ENCODE measurements at regions not wholly inside any gene's neighbourhood (a gene's known extent, or its start where the extent isn't known, plus 50 kb on each side); places are given as distances from the start of the nearest gene placed in this dataset.

- no peaks in the 10 kb centered on the region for H3K36me3 ChIP-seq
- DNase-seq (ENCODE audit: low read depth in 1 of 2, low spot score in 1 of 2): peak in 1 of 2 donors; percentile 2
- H3K4me1 ChIP-seq (ENCODE audit: low read depth): no peaks in the 10 kb centered on the region
- no peak overlapping the region for H3K27ac ChIP-seq
- no peaks in the 10 kb centered on the region for H3K9me3 ChIP-seq (ENCODE audit: low read depth)
- no peak for TF ChIP-seq CTCF (IDR thresholded peaks at IDR 0.05; ENCODE audit: low read depth, low read length)
- H3K27me3 ChIP-seq: no peaks in the 10 kb centered on the region
- no peak overlapping the region for H3K4me3 ChIP-seq
These were observed 238.9 kb upstream of the LMO3 start for GRCh38 chr12:16844875-16845274.

- H3K27me3 ChIP-seq: no peaks in the 10 kb centered on the region
- H3K4me1 ChIP-seq (ENCODE audit: low read depth): no peaks in the 10 kb centered on the region
- H3K9me3 ChIP-seq (ENCODE audit: low read depth): no peaks in the 10 kb centered on the region
- no peak overlapping the region for H3K4me3 ChIP-seq
- no peak overlapping the region for H3K27ac ChIP-seq
- no peak for TF ChIP-seq CTCF (IDR thresholded peaks at IDR 0.05; ENCODE audit: low read depth, low read length)
- H3K36me3 ChIP-seq: no peaks in the 10 kb centered on the region
- DNase-seq (ENCODE audit: low read depth in 1 of 2, low spot score in 1 of 2): no peak
These were observed 227.5 kb upstream of the LMO3 start for GRCh38 chr12:16833376-16834015.

GRCh38 chr12:16828891-16829290 is 222.9 kb upstream of the LMO3 start:
- H3K27me3 ChIP-seq: no peaks in the 10 kb centered on the region
- DNase-seq (ENCODE audit: low read depth in 1 of 2, low spot score in 1 of 2): no peak
- TF ChIP-seq CTCF (IDR thresholded peaks at IDR 0.05; ENCODE audit: low read depth, low read length): no peak
- H3K27ac ChIP-seq: no peak overlapping the region
- no peaks in the 10 kb centered on the region for H3K9me3 ChIP-seq (ENCODE audit: low read depth)
- no peak overlapping the region for H3K4me3 ChIP-seq
- no peaks in the 10 kb centered on the region for H3K36me3 ChIP-seq
- peaks cover 3% of the 10 kb centered on the region for H3K4me1 ChIP-seq (ENCODE audit: low read depth)

- Histone ChIP-seq H3K27me3 (no peaks in the 10 kb centered on the region), H3K27ac (no peak overlapping the region), H3K4me1 (ENCODE audit: low read depth) (no peaks in the 10 kb centered on the region), H3K36me3 (no peaks in the 10 kb centered on the region), H3K4me3 (no peak overlapping the region), H3K9me3 (ENCODE audit: low read depth) (no peaks in the 10 kb centered on the region)
- TF ChIP-seq CTCF (IDR thresholded peaks at IDR 0.05; ENCODE audit: low read depth, low read length): no peak
- no peak for DNase-seq (ENCODE audit: low read depth in 1 of 2, low spot score in 1 of 2)
These were observed 201.8 kb upstream of the LMO3 start for GRCh38 chr12:16807731-16808130.

GRCh38 chr12:16796168-16796567 is 190.2 kb upstream of the LMO3 start:
- H3K36me3 ChIP-seq: no peaks in the 10 kb centered on the region
- H3K27me3 ChIP-seq: no peaks in the 10 kb centered on the region
- no peak for TF ChIP-seq CTCF (IDR thresholded peaks at IDR 0.05; ENCODE audit: low read depth, low read length)
- no peaks in the 10 kb centered on the region for H3K9me3 ChIP-seq (ENCODE audit: low read depth)
- no peak overlapping the region for H3K27ac ChIP-seq
- H3K4me1 ChIP-seq (ENCODE audit: low read depth): no peaks in the 10 kb centered on the region
- no peak overlapping the region for H3K4me3 ChIP-seq
- no peak for DNase-seq (ENCODE audit: low read depth in 1 of 2, low spot score in 1 of 2)

Data from cardiac muscle cell (in vitro differentiated cells and primary cell).